Tibial nerve (tissue), 4 donors: ENCODE measurements at regions not wholly inside any gene's neighbourhood (a gene's known extent, or its start where the extent isn't known, plus 50 kb on each side); places are given as distances from the start of the nearest gene placed in this dataset.
"Not testable (repeated sequence)": the region's sequence is repeated elsewhere in the genome, so short reads cannot be mapped to it uniquely, and the experiment has no call there.

Experiments used
- DNase-seq, 2 donors: peaks; one replicate each; pipeline ENCODE4 v3.0.0-alpha.2; 2019; ENCODE audit warnings: low spot score in 2 of 2
- H3K27ac ChIP-seq, 4 donors: fragments of 200-600 bp; sonication (generic) in 3 of 4; one replicate each; pipeline ENCODE4 v1.5.1; 2017 to 2019; ENCODE audit warnings: mild to moderate bottlenecking in 1 of 4
- H3K27me3 ChIP-seq, 2 donors: fragments of 200-600 bp; sonication (generic) in 1 of 2; one replicate each; pipeline versions ENCODE4 v1.5.1 to v1.6.0; 2017 to 2019
- H3K36me3 ChIP-seq, 3 donors: fragments of 200-600 bp; sonication (generic); one replicate each; pipeline ENCODE4 v1.5.1; 2018 to 2019
- H3K4me1 ChIP-seq, 4 donors: fragments of 200-600 bp; sonication (generic) in 3 of 4; one replicate each; pipeline ENCODE4 v1.5.1; 2017 to 2019
- H3K4me3 ChIP-seq, 4 donors: fragments of 200-600 bp; sonication (generic) in 3 of 4; one replicate each; pipeline ENCODE4 v1.5.1; 2017 to 2019; ENCODE audit warnings: mild to moderate bottlenecking in 1 of 4, moderate library complexity in 1 of 4
- H3K9me3 ChIP-seq, 4 donors: fragments of 200-600 bp; sonication (generic) in 3 of 4; one replicate each; pipeline ENCODE4 v1.5.1; 2017 to 2019
- EP300 ChIP-seq, 2 donors: sonication (generic); formaldehyde crosslinking; IDR thresholded peaks; one replicate each; pipeline ENCODE4 v1.6.1; 2017; ENCODE audit warnings: antibody characterized with exemption in 2 of 2, mild to moderate bottlenecking in 1 of 2
- POLR2A ChIP-seq, 2 donors: fragments of 450-650 bp; IDR thresholded peaks; one replicate each; pipeline ENCODE4 v1.6.1; 2017; ENCODE audit warnings: antibody characterized with exemption in 2 of 2, mild to moderate bottlenecking in 2 of 2, moderate library complexity in 2 of 2
- WGBS, 2 donors: methylation state at CpG; one replicate each; pipeline ENCODE4 v1.1.5; 2018; 5-methylcytosine and 5-hydroxymethylcytosine counted together
- TF ChIP-seq, protein P1 (sequence below), 5 experiments: fragments of 200-600 bp in 3 of 5; fragments of 450-650 bp in 2 of 5; sonication (generic) in 3 of 5; IDR thresholded peaks; one replicate each; pipeline ENCODE4 v1.5.1; 2016 to 2019; ENCODE audit warnings: antibody characterized with exemption in 5 of 5, mild to moderate bottlenecking in 3 of 5, moderate library complexity in 2 of 5

DNA sequence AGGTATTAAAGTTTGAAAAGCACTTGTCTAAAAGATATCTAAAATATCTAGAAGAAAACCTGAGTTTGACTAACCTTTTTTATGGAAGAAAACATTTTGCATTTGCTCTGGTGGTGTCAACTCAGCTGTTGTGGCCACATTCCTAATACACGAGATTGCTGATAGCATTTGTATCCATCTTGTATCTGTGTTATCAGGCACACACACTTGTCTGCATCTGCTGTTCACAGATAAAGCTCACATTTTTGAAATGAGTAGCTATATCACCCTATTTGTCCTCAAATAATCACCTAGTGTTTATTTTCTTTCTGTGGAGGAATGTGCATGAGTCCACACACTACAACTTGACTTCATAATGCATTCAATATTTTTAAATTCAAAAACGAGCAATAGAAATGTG, 632.3 kb upstream of the NR2F2 start:
- 27 to 29% methylated on average over 2 of the region's 2 CpGs for WGBS, 2 donors
- Histone ChIP-seq H3K4me3 (no peak overlapping the region), H3K27ac (no peak overlapping the region), H3K27me3 (no peaks in the 10 kb centered on the region), H3K36me3 (peaks cover 0 to 4% (median 0%) of the 10 kb centered on the region in 3 donors), H3K4me1 (peaks cover 0 to 8% (median 0%) of the 10 kb centered on the region in 4 donors), H3K9me3 (peaks cover 0 to 58% (median 24%) of the 10 kb centered on the region in 4 donors)
- no peak for DNase-seq
- TF ChIP-seq POLR2A (IDR thresholded peaks at IDR 0.05) (no peak), EP300 (IDR thresholded peaks at IDR 0.05) (no peak)
- TF ChIP-seq, protein P1, sequence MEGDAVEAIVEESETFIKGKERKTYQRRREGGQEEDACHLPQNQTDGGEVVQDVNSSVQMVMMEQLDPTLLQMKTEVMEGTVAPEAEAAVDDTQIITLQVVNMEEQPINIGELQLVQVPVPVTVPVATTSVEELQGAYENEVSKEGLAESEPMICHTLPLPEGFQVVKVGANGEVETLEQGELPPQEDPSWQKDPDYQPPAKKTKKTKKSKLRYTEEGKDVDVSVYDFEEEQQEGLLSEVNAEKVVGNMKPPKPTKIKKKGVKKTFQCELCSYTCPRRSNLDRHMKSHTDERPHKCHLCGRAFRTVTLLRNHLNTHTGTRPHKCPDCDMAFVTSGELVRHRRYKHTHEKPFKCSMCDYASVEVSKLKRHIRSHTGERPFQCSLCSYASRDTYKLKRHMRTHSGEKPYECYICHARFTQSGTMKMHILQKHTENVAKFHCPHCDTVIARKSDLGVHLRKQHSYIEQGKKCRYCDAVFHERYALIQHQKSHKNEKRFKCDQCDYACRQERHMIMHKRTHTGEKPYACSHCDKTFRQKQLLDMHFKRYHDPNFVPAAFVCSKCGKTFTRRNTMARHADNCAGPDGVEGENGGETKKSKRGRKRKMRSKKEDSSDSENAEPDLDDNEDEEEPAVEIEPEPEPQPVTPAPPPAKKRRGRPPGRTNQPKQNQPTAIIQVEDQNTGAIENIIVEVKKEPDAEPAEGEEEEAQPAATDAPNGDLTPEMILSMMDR (IDR thresholded peaks at IDR 0.05), result no peak

DNA sequence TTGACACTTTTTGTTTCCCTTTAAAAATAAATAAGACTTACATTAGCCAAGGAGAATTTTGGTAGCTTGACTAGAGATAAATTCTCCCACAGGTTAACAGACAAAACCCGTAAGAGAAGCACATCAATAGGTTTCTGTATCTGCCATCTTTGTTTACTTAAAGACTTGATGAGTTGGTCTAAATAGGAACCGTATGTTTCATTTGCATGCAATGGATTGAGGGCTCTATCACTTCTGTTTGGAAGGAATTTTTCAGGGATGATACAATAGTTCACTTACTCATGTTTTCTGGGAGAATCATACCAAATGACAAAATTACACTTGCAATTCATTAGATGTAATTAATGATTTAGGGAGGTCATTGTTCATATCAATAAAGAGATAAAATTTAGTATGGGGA, 631.5 kb upstream of the NR2F2 start:
- no peak for TF ChIP-seq EP300 (IDR thresholded peaks at IDR 0.05)
- TF ChIP-seq, protein P1 (IDR thresholded peaks at IDR 0.05), result no peak
- no peak for TF ChIP-seq POLR2A (IDR thresholded peaks at IDR 0.05)
- peaks cover 0 to 8% (median 0%) of the 10 kb centered on the region in 4 donors for H3K4me1 ChIP-seq
- no peak overlapping the region for H3K27ac ChIP-seq
- H3K27me3 ChIP-seq, result no peaks in the 10 kb centered on the region
- no peak for DNase-seq
- H3K36me3 ChIP-seq, result peaks cover 0 to 4% (median 0%) of the 10 kb centered on the region in 3 donors
- H3K9me3 ChIP-seq, result peaks cover 0 to 54% (median 21%) of the 10 kb centered on the region in 4 donors
- whole genome bisulfite sequencing, 2 donors, result 37 to 50% methylated on average over 2 of the region's 2 CpGs
- H3K4me3 ChIP-seq, result no peak overlapping the region

DNA sequence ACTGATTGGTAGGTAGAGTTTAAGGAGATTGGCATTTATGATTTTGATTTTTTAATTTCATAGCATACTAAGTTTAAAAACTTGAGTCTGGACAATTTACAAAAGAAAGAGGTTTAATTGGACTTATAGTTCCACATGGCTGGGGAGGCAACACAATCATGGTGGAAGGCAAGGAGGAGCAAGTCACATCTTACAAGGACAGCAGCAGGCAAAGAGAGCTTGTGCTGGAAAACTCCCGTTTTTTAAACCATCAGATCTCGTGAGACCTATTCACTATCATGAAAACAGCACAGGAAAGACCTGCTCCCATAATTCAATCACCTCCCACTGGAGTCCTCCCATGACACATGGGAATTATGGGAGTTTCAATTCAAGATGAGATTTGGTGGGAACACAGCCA, 630.9 kb upstream of the NR2F2 start:
- H3K9me3 ChIP-seq, result peaks cover 0 to 47% (median 19%) of the 10 kb centered on the region in 4 donors
- TF ChIP-seq, protein P1 (IDR thresholded peaks at IDR 0.05), result no peak
- no peak for TF ChIP-seq EP300 (IDR thresholded peaks at IDR 0.05)
- no peak for TF ChIP-seq POLR2A (IDR thresholded peaks at IDR 0.05)
- H3K4me3 ChIP-seq, result no peak overlapping the region
- no peak overlapping the region for H3K27ac ChIP-seq
- DNase-seq, result no peak
- peaks cover 0 to 4% (median 0%) of the 10 kb centered on the region in 3 donors for H3K36me3 ChIP-seq
- 92 to 94% methylated on average over 2 of the region's 2 CpGs for WGBS, 2 donors
- H3K27me3 ChIP-seq, result no peaks in the 10 kb centered on the region
- H3K4me1 ChIP-seq, result peaks cover 0 to 8% (median 0%) of the 10 kb centered on the region in 4 donors

DNA sequence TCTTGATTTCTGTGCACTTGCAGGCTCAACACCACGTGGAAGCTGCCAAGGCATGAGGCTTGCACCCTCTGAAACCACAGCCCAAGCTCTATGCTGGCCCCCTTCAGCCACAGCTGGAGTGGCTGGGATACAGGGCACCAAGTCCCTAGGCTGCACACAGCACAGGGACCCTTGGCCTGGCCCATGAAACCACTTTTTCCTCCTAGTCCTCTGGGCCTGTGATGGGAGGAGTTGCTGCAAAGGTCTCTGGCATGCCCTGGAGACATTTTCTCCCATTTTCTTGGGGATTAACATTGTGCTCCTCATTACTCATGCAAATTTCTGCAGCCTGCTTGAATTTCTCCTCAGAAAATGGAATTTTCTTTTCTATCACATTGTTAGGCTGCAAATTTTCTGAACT, 629.8 kb upstream of the NR2F2 start:
- not testable (repeated sequence) for DNase-seq, H3K36me3 ChIP-seq, H3K4me3 ChIP-seq, H3K27me3 ChIP-seq, H3K27ac ChIP-seq, H3K4me1 ChIP-seq
- peaks cover 0 to 37% (median 15%) of the 10 kb centered on the region in 4 donors for H3K9me3 ChIP-seq
- 64 to 89% methylated on average over 1 of the region's 1 CpG for WGBS, 2 donors

DNA sequence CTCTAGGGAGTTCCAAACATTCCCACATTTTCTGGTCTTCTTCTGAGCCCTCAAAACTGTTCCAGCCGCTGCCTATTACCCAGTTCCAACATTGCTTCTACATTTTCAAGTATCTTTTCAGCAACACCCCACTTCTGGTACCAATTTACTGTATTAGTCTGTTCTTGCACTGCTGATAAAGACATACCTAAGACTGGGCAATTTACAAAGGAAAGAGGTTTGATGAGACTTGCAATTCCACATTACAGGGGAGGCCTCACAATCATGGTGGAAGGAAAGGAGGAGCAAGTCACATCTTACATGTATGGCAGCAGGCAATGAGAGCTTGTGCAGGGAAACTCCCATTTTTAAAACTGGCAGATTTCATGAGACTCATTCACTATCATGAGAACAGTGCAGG, 629.1 kb upstream of the NR2F2 start:
- H3K4me1 ChIP-seq, result peaks cover 0 to 8% (median 0%) of the 10 kb centered on the region in 4 donors
- H3K36me3 ChIP-seq, result no peaks in the 10 kb centered on the region
- H3K27me3 ChIP-seq, result no peaks in the 10 kb centered on the region
- no peak overlapping the region for H3K27ac ChIP-seq
- H3K9me3 ChIP-seq, result peaks cover 0 to 37% (median 15%) of the 10 kb centered on the region in 4 donors
- no peak for DNase-seq
- 81 to 89% methylated on average over 1 of the region's 1 CpG for WGBS, 2 donors
- no peak overlapping the region for H3K4me3 ChIP-seq
- TF ChIP-seq POLR2A (IDR thresholded peaks at IDR 0.05), result no peak
- TF ChIP-seq, protein P1 (IDR thresholded peaks at IDR 0.05), result no peak
- TF ChIP-seq EP300 (IDR thresholded peaks at IDR 0.05), result no peak
